H1 (cell line): ENCODE measurements at regions not wholly inside any gene's neighbourhood (a gene's known extent, or its start where the extent isn't known, plus 50 kb on each side); places are given as distances from the start of the nearest gene placed in this dataset.

ENCODE experiments used
- ATF3 ChIP-seq: IDR thresholded peaks from 2 replicates; pipeline ENCODE4 v1.6.1; 2011; ENCODE audit warnings: low read depth, mild to moderate bottlenecking, low read length; ENCODE audit not compliant: insufficient read depth
- BACH1 ChIP-seq: IDR thresholded peaks from 2 replicates; pipeline ENCODE4 v1.6.1; 2012; ENCODE audit warnings: low read length, improper control_type of control experiment
- HDAC6 ChIP-seq: IDR thresholded peaks from one replicate; pipeline ENCODE4 v1.7.1; 2012; ENCODE audit warnings: low read depth, mild to moderate bottlenecking, inconsistent platforms, low read length, moderate library complexity
- SAP30 ChIP-seq: fragments of 300-600 bp; sonication (generic); IDR thresholded peaks from 2 replicates; pipeline ENCODE4 v1.7.1; 2012; ENCODE audit warnings: low read length, moderate library complexity, mild to moderate bottlenecking, inconsistent platforms; ENCODE audit not compliant: insufficient read depth, insufficient replicate concordance
- SIN3A ChIP-seq, 2 experiments: IDR thresholded peaks in 1 of 2; conservative IDR thresholded peaks in 1 of 2; 2 replicates each; pipeline ENCODE4 v1.6.1; 2011 to 2012; ENCODE audit warnings: low read length in 2 of 2, improper control_type of control experiment in 1 of 2, low read depth in 1 of 2, mild to moderate bottlenecking in 1 of 2
- TCF12 ChIP-seq: IDR thresholded peaks from 2 replicates; pipeline ENCODE4 v1.6.1; 2011; ENCODE audit warnings: low read depth, mild to moderate bottlenecking, low read length
- TF ChIP-seq, protein P1 (sequence below): IDR thresholded peaks from 2 replicates; pipeline ENCODE4 v1.6.1; 2012; ENCODE audit warnings: inconsistent platforms

DNA sequence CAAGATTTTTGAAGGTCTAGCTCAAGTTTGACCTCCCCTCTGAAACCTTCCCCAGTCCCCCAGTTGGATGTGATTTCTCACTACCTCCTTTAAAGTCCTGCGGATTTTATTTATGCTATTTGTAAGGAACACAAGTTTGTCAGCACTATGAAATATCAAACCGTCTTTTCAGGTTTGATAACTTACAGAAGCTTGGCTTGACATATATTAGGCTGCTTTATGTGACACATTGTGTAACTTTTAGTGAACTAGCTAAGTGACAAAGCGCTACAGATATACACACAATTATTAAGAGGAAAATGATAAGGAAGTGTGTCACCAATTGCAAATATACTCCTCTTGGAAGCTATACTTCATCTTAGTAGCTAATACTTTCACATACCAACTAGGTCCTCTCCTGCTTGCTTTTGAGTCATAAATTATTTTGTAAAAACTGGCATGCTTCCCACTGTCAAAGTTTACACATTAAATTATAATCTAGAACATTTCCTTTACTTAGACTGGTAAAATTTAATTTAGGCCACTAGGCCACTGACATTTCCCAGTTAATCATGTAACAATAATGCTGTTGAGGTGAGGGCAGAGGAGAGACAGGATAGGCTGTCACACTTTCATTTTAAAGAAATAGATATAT is 149.5 kb downstream of the TMTC3 start (continued):
- TF ChIP-seq ATF3, result no peak
- TF ChIP-seq SAP30, result no peak
- no peak for TF ChIP-seq TCF12
- TF ChIP-seq, protein P1, sequence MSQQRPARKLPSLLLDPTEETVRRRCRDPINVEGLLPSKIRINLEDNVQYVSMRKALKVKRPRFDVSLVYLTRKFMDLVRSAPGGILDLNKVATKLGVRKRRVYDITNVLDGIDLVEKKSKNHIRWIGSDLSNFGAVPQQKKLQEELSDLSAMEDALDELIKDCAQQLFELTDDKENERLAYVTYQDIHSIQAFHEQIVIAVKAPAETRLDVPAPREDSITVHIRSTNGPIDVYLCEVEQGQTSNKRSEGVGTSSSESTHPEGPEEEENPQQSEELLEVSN, result no peak
- no peak for TF ChIP-seq SIN3A (conservative IDR thresholded peaks at IDR 0.05 in 1 of 2, IDR thresholded peaks at IDR 0.05 in 1 of 2; ENCODE audit: low read depth in 1 of 2, low read length in 2 of 2)
- TF ChIP-seq HDAC6, result no peak
- TF ChIP-seq BACH1, result no peak
